GM23338 (cell line): ENCODE measurements at regions not wholly inside any gene's neighbourhood (a gene's known extent, or its start where the extent isn't known, plus 50 kb on each side); places are given as distances from the start of the nearest gene placed in this dataset.

ENCODE experiments used
- ATAC-seq: fragments of 200-7000 bp; cut with Tn5 transposase; 3 replicates; pipeline ENCODE4 v1.9.1; 2020
- DNase-seq: peaks from one replicate; pipeline ENCODE4 v3.0.0-alpha.2; 2015; ENCODE audit warnings: low spot score
- H2AFZ ChIP-seq: fragments of 200-600 bp; sonication (generic); 2 replicates; pipeline ENCODE4 v1.8.0; 2016; ENCODE audit warnings: antibody characterized with exemption, mild to moderate bottlenecking, moderate library complexity
- H3F3A ChIP-seq: fragments of 200-600 bp; sonication (generic); replicated peaks from 2 replicates; pipeline ENCODE4 v1.8.0; 2017; ENCODE audit warnings: antibody characterized with exemption, mixed run types, low read depth
- H3K27ac ChIP-seq: fragments of 200-600 bp; sonication (generic); 2 replicates; pipeline ENCODE4 v1.6.1; 2016; ENCODE audit warnings: low read depth
- H3K27me3 ChIP-seq: fragments of 200-600 bp; sonication (generic); 2 replicates; pipeline ENCODE4 v1.8.0; 2016; ENCODE audit warnings: mild to moderate bottlenecking, mixed run types, moderate library complexity; ENCODE audit not compliant: insufficient read depth
- H3K36me3 ChIP-seq: fragments of 200-600 bp; sonication (generic); 2 replicates; pipeline ENCODE4 v1.8.0; 2016; ENCODE audit warnings: mild to moderate bottlenecking; ENCODE audit not compliant: insufficient read depth
- H3K4me1 ChIP-seq: fragments of 200-600 bp; sonication (generic); 2 replicates; pipeline ENCODE4 v1.8.0; 2016; ENCODE audit warnings: mild to moderate bottlenecking, moderate library complexity; ENCODE audit not compliant: insufficient read depth
- H3K4me2 ChIP-seq: fragments of 200-600 bp; sonication (generic); 2 replicates; pipeline ENCODE4 v1.7.1; 2017; ENCODE audit warnings: mixed run types
- H3K4me3 ChIP-seq: fragments of 200-600 bp; sonication (generic); 2 replicates; pipeline ENCODE4 v1.6.1; 2016; ENCODE audit warnings: mixed run types
- H3K79me2 ChIP-seq: fragments of 200-600 bp; sonication (generic); replicated peaks from 2 replicates; pipeline ENCODE4 v1.8.0; 2017; ENCODE audit warnings: mild to moderate bottlenecking; ENCODE audit not compliant: insufficient read depth
- H3K9me2 ChIP-seq: fragments of 200-600 bp; sonication (generic); 2 replicates; pipeline ENCODE4 v1.8.0; 2017; ENCODE audit not compliant: insufficient read depth
- H4K20me1 ChIP-seq: fragments of 200-600 bp; sonication (generic); replicated peaks from 2 replicates; pipeline ENCODE4 v1.8.0; 2017; ENCODE audit warnings: mild to moderate bottlenecking; ENCODE audit not compliant: insufficient read depth
- H3K27ac Mint-ChIP-seq: 2 replicates; pipeline ENCODE4 v1.8.0; 2020; ENCODE audit warnings: inconsistent platforms, mild to moderate bottlenecking, moderate library complexity, mixed read lengths
- H3K27me3 Mint-ChIP-seq: 3 replicates; pipeline ENCODE4 v1.8.0; 2022; ENCODE audit warnings: low read depth, mild to moderate bottlenecking, moderate library complexity, mixed read lengths, inconsistent platforms; ENCODE audit not compliant: insufficient read depth, poor library complexity
- H3K36me3 Mint-ChIP-seq: 3 replicates; pipeline ENCODE4 v1.8.0; 2021; ENCODE audit warnings: low read depth, mild to moderate bottlenecking, inconsistent platforms, moderate library complexity, mixed read lengths
- H3K4me1 Mint-ChIP-seq: 3 replicates; pipeline ENCODE4 v1.8.0; 2020; ENCODE audit warnings: mild to moderate bottlenecking, inconsistent platforms, mixed read lengths
- H3K4me3 Mint-ChIP-seq: 3 replicates; pipeline ENCODE4 v1.8.0; 2021; ENCODE audit warnings: moderate library complexity, mild to moderate bottlenecking, inconsistent platforms, mixed read lengths
- H3K9me3 Mint-ChIP-seq: 3 replicates; pipeline ENCODE4 v1.8.0; 2020; ENCODE audit warnings: moderate library complexity, mild to moderate bottlenecking, inconsistent platforms, mixed read lengths
- CREB1 ChIP-seq: fragments of 250-450 bp; sonication (Bioruptor Pico); IDR thresholded peaks from 2 replicates; pipeline ENCODE4 v1.5.0; 2020; ENCODE audit warnings: low read depth, mild to moderate bottlenecking, moderate library complexity
- JUNB ChIP-seq: IDR thresholded peaks from one replicate; pipeline ENCODE4 v1.6.1; 2016; ENCODE audit warnings: antibody characterized with exemption; ENCODE audit not compliant: unreplicated experiment
- NANOG ChIP-seq: IDR thresholded peaks from 2 replicates; pipeline ENCODE4 v1.6.1; 2016; ENCODE audit warnings: antibody characterized with exemption, borderline replicate concordance
- REST ChIP-seq: IDR thresholded peaks from one replicate; pipeline ENCODE4 v1.6.1; 2018; ENCODE audit warnings: antibody characterized with exemption; ENCODE audit not compliant: unreplicated experiment
- ZNF114 ChIP-seq: fragments of 250-450 bp; sonication (Bioruptor Pico); IDR thresholded peaks from 2 replicates; pipeline ENCODE4 v1.5.0; 2020; ENCODE audit warnings: mild to moderate bottlenecking, moderate library complexity
- ZNF462 ChIP-seq: fragments of 250-450 bp; sonication (Bioruptor Pico); IDR thresholded peaks from 2 replicates; pipeline ENCODE4 v1.5.0; 2020; ENCODE audit warnings: mild to moderate bottlenecking, moderate library complexity

- no peak for TF ChIP-seq ZNF462 (CRISPR knock-in tag)
These were observed 594.1 kb upstream of the FAT1 start (continued) for GRCh38 chr4:187317799-187318198.

GRCh38 chr4:187321711-187322110, 598.1 kb upstream of the FAT1 start:
- no peak for ATAC-seq
- Histone ChIP-seq H3K79me2 (no peaks in the 10 kb centered on the region), H3F3A (no peaks in the 10 kb centered on the region), H2AFZ (no peak overlapping the region), H3K4me2 (no peak overlapping the region), H3K36me3 (no peaks in the 10 kb centered on the region), H3K4me1 (no peaks in the 10 kb centered on the region), H3K4me3 (no peak overlapping the region), H3K9me2 (no peaks in the 10 kb centered on the region), H4K20me1 (no peaks in the 10 kb centered on the region), H3K27ac (no peak overlapping the region), H3K27me3 (no peaks in the 10 kb centered on the region)
- H3K4me1 Mint-ChIP-seq = no peaks in the 10 kb centered on the region
- H3K36me3 Mint-ChIP-seq = no peaks in the 10 kb centered on the region
- DNase-seq = no peak
- no peak overlapping the region; the same call in 1 of the 2 replicates for H3K27ac Mint-ChIP-seq
- no peak overlapping the region for H3K4me3 Mint-ChIP-seq
- no peaks in the 10 kb centered on the region for H3K27me3 Mint-ChIP-seq
- H3K9me3 Mint-ChIP-seq = no peaks in the 10 kb centered on the region
- TF ChIP-seq NANOG (no peak), CREB1 (CRISPR knock-in tag) (no peak), ZNF114 (CRISPR knock-in tag) (no peak), JUNB (no peak), ZNF462 (CRISPR knock-in tag) (no peak), REST (no peak)
